Adrenal gland (tissue), 9 donors: ENCODE measurements at regions not wholly inside any gene's neighbourhood (a gene's known extent, or its start where the extent isn't known, plus 50 kb on each side); places are given as distances from the start of the nearest gene placed in this dataset.

Source experiments
- DNase-seq, 7 donors: peaks; one replicate each; pipeline ENCODE4 v3.0.0-alpha.2; 2019 to 2020
- H3K27ac ChIP-seq, 5 donors: fragments of 200-600 bp; sonication (generic) in 4 of 5; 1 replicate in 3 of 5; 2 replicates in 2 of 5; pipeline versions ENCODE4 v1.5.1 to v1.8.0; 2016 to 2020; ENCODE audit warnings: mild to moderate bottlenecking in 1 of 5
- H3K27me3 ChIP-seq: fragments of 200-600 bp; 2 replicates; pipeline ENCODE4 v1.8.0; 2021
- H3K36me3 ChIP-seq, 2 donors: fragments of 200-600 bp; replicated peaks in 1 of 2; 1 replicate in 1 of 2; 2 replicates in 1 of 2; pipeline versions ENCODE4 v1.5.1 to v1.8.0; 2018 to 2022
- H3K4me1 ChIP-seq, 2 donors: fragments of 200-600 bp; replicated peaks in 1 of 2; 1 replicate in 1 of 2; 2 replicates in 1 of 2; pipeline versions ENCODE4 v1.5.1 to v1.8.0; 2018 to 2021
- H3K4me3 ChIP-seq, 4 donors: fragments of 200-600 bp; sonication (generic) in 3 of 4; one replicate each; pipeline ENCODE4 v1.5.1; 2016 to 2018
- H3K9me3 ChIP-seq, 3 donors: fragments of 200-600 bp; sonication (generic) in 1 of 3; replicated peaks in 1 of 3; 1 replicate in 2 of 3; 2 replicates in 1 of 3; pipeline versions ENCODE4 v1.5.1 to v1.8.0; 2016 to 2021
- POLR2A ChIP-seq, 2 donors: fragments of 450-650 bp; IDR thresholded peaks; one replicate each; pipeline ENCODE4 v1.6.1; 2017; ENCODE audit warnings: antibody characterized with exemption in 2 of 2, mild to moderate bottlenecking in 2 of 2, moderate library complexity in 1 of 2
- WGBS, 4 donors: extraction: QIAGEN DNeasy Blood & Tissue Kit in 2 of 4; methylation state at CpG; one replicate each; pipeline versions ENCODE4 v1.1.5 to v1.1.7; 2013 to 2017; 5-methylcytosine and 5-hydroxymethylcytosine counted together
- intact Hi-C, 2 donors: fragments of 100-400 bp; cut with DNase I; formaldehyde crosslinking; loops; one replicate each; pipeline versions ENCODE4 v1.14.1 to v1.15.0; 2022 to 2023
- TF ChIP-seq, protein P1 (sequence below), 6 experiments: fragments of 450-650 bp in 4 of 6; fragments of 200-600 bp in 2 of 6; sonication (generic) in 1 of 6; IDR thresholded peaks; 1 replicate in 5 of 6; 2 replicates in 1 of 6; pipeline versions ENCODE4 v1.5.1 to v1.8.0; 2016 to 2021; ENCODE audit warnings: antibody characterized with exemption in 6 of 6, mild to moderate bottlenecking in 2 of 6, moderate library complexity in 1 of 6
- donor health status: healthy with polysubstance abuse.
- donor health status: Bipolar disorder and iron deficiency.
- donor health status: DM: yes; HTN: yes; CAD: no.
- donor health status: DM: no; HTN: no; CAD: no.
- donor health status: DM: no; HTN: no; CAD: no.

DNA sequence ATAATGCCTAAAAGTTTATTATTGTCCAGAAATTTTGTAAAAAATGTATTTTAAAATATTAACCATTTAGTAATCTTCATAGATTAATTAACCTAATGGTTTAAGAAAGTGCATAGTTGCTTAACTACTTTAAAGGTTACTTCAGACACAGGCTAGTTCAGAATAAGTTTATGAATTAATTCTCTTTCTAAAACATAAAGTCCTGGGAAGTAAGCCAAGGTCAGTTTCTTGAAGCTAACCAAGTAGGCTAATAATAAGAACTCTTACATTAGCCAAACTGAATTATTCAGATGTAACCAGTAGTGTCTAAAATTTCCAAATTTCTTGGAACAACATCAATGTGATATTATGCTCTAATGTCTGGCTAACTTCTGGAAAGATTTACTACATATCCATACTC, 790.4 kb downstream of the NCAM2 start:
- TF ChIP-seq, protein P1, sequence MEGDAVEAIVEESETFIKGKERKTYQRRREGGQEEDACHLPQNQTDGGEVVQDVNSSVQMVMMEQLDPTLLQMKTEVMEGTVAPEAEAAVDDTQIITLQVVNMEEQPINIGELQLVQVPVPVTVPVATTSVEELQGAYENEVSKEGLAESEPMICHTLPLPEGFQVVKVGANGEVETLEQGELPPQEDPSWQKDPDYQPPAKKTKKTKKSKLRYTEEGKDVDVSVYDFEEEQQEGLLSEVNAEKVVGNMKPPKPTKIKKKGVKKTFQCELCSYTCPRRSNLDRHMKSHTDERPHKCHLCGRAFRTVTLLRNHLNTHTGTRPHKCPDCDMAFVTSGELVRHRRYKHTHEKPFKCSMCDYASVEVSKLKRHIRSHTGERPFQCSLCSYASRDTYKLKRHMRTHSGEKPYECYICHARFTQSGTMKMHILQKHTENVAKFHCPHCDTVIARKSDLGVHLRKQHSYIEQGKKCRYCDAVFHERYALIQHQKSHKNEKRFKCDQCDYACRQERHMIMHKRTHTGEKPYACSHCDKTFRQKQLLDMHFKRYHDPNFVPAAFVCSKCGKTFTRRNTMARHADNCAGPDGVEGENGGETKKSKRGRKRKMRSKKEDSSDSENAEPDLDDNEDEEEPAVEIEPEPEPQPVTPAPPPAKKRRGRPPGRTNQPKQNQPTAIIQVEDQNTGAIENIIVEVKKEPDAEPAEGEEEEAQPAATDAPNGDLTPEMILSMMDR (IDR thresholded peaks at IDR 0.05): no peak
- TF ChIP-seq POLR2A (IDR thresholded peaks at IDR 0.05): no peak
- intact Hi-C loops: no loop called here

GRCh38 chr21:21801921-21802320, 803.7 kb downstream of the NCAM2 start:
- intact Hi-C loops: no loop called here
- no peak for DNase-seq
- H3K27me3 ChIP-seq: no peaks in the 10 kb centered on the region
- WGBS, 4 donors: 60 to 73% (median 67%) methylated on average over 2 of the region's 2 CpGs
- no peak overlapping the region for H3K4me3 ChIP-seq
- H3K4me1 ChIP-seq: no peaks in the 10 kb centered on the region
- no peak for TF ChIP-seq POLR2A (IDR thresholded peaks at IDR 0.05)
- TF ChIP-seq, protein P1 (IDR thresholded peaks at IDR 0.05): no peak
- H3K9me3 ChIP-seq: no peaks in the 10 kb centered on the region
- no peak overlapping the region for H3K27ac ChIP-seq
- no peaks in the 10 kb centered on the region for H3K36me3 ChIP-seq

More for the DNA sequence above, 790.4 kb downstream of the NCAM2 start:
- H3K4me3 ChIP-seq: no peak overlapping the region
- H3K4me1 ChIP-seq: no peaks in the 10 kb centered on the region
- no peaks in the 10 kb centered on the region for H3K9me3 ChIP-seq
- no peak for DNase-seq
- no peaks in the 10 kb centered on the region for H3K36me3 ChIP-seq
- no peak overlapping the region for H3K27ac ChIP-seq
- no peaks in the 10 kb centered on the region for H3K27me3 ChIP-seq

DNA sequence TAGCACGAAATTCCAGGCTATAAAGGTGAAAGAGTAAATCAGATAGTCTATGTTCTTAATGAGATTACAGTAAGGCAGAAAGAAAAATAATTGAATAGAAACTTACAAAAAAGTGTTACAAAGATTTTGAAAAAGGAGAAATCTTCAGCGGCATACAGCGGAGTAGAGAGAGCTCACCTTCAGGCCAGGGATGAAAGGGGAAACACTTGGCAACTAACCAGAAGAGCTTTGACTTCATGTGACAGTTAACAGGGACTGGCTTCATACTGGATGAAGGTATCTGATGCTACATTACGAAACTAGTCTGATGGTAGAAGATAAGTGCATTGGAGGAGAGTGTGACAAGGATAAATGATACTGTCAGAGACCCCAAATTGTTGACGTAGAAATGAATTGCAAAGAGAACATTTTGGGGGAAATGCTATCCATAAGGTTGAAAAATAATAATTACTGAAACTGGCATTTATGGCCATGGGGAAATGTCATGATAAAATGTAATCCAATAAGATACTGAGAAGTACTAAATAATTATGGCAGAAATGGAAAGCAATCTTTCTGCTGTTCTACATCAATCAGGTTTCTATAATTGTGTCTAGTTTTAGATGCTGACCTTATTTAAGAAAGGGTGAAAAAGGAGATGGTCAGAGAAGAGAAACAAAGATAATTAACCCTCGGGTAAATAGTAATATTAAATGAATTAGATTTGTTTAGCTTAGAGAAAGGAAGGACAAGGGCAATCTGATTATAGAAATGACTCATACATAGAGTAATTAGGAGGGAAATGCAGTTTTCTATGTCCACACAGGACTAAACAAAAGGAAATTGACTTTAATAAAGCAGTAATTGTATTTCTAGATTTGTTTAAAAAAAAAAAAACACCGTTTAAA, 808.7 kb downstream of the NCAM2 start:
- Histone ChIP-seq H3K4me3 (no peak overlapping the region), H3K27me3 (no peaks in the 10 kb centered on the region), H3K36me3 (no peaks in the 10 kb centered on the region), H3K4me1 (no peaks in the 10 kb centered on the region), H3K27ac (no peak overlapping the region), H3K9me3 (no peaks in the 10 kb centered on the region)
- 65 to 67% (median 66%) methylated on average over 7 of the region's 7 CpGs for WGBS, 4 donors
- TF ChIP-seq, protein P1 (IDR thresholded peaks at IDR 0.05): no peak
- TF ChIP-seq POLR2A (IDR thresholded peaks at IDR 0.05): no peak
- DNase-seq: no peak
- intact Hi-C loops: no loop called here

- Histone ChIP-seq H3K27me3 (no peaks in the 10 kb centered on the region), H3K4me1 (no peaks in the 10 kb centered on the region), H3K27ac (no peak overlapping the region), H3K36me3 (no peaks in the 10 kb centered on the region), H3K9me3 (no peaks in the 10 kb centered on the region), H3K4me3 (no peak overlapping the region)
- intact Hi-C loops: no loop called here
- TF ChIP-seq, protein P1 (IDR thresholded peaks at IDR 0.05): no peak
- no peak for TF ChIP-seq POLR2A (IDR thresholded peaks at IDR 0.05)
- DNase-seq: no peak
- WGBS, 4 donors: 81 to 93% (median 86%) methylated on average over 1 of the region's 1 CpG
These were observed 809.3 kb downstream of the NCAM2 start for GRCh38 chr21:21807598-21807903.
